Heart left ventricle (tissue), 13 donors: ENCODE measurements at regions not wholly inside any gene's neighbourhood (a gene's known extent, or its start where the extent isn't known, plus 50 kb on each side); places are given as distances from the start of the nearest gene placed in this dataset.

ENCODE experiments used
- POLR2A ChIP-seq, 2 donors: fragments of 450-650 bp; IDR thresholded peaks; one replicate each; pipeline ENCODE4 v1.6.1; 2017; ENCODE audit warnings: antibody characterized with exemption in 2 of 2, mild to moderate bottlenecking in 2 of 2, moderate library complexity in 2 of 2
- TF ChIP-seq, protein P1 (sequence below), 12 donors: fragments of 200-600 bp; sonication (generic) in 4 of 12; IDR thresholded peaks; one replicate each; pipeline versions ENCODE4 v1.5.0 to v1.8.0; 2018 to 2022; ENCODE audit warnings: antibody characterized with exemption in 12 of 12, mild to moderate bottlenecking in 5 of 12
- donor health status: ischemic (EF 13 %, LVEDD 7.1; RV severe dilation, severe dysfunction).
- donor health status: DM: no; HTN: yes; CAD: no.
- donor health status: DM: no; HTN: no; CAD: no.
- donor health status: ischemic (EF 25% LVEDD 6.9; RV normal size, moderate dysfunction).
- donor health status: ischemic (EF 25% LVEDD 5.7; RV mildly dilated, moderate dysfunction).
- donor health status: ischemic (EF 35%, LVEDD 5.7; RV mildly dilated, moderate dysfunction).
- donor health status: nonischemic (EF 11% LVEDD 7.7; RV severe dilation, severe dysfunction).
- donor health status: DM: yes; HTN: yes; CAD: no.
- donor health status: PGD.
- donor health status: ischemic (EF 29% LVEDD 5.4; RV normal size, mild dysfunction).
- donor health status: nonischemic (EF 23%, LVEDD 6.1; RV moderate dilation, normal function).

DNA sequence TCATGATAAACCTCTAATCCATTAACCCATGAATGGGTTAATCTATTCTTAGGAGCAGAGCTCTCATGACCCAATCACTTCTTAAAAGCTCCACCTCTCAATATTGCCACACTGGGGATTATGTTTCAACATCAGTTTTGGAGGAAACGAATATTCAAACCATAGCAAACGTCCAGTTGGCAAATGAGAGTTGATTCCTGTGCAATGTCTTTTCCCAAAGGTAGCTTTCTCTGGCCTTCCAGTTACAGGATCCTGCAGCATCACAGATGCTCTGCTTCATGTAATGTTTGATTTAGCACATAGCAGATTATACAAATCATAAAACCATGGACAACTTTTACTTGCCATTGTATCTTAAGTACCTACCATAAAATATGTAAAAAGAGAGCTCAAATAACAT lies 481.0 kb downstream of the TNS1 start:
- TF ChIP-seq, protein P1, sequence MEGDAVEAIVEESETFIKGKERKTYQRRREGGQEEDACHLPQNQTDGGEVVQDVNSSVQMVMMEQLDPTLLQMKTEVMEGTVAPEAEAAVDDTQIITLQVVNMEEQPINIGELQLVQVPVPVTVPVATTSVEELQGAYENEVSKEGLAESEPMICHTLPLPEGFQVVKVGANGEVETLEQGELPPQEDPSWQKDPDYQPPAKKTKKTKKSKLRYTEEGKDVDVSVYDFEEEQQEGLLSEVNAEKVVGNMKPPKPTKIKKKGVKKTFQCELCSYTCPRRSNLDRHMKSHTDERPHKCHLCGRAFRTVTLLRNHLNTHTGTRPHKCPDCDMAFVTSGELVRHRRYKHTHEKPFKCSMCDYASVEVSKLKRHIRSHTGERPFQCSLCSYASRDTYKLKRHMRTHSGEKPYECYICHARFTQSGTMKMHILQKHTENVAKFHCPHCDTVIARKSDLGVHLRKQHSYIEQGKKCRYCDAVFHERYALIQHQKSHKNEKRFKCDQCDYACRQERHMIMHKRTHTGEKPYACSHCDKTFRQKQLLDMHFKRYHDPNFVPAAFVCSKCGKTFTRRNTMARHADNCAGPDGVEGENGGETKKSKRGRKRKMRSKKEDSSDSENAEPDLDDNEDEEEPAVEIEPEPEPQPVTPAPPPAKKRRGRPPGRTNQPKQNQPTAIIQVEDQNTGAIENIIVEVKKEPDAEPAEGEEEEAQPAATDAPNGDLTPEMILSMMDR (IDR thresholded peaks at IDR 0.05), result no peak
- TF ChIP-seq POLR2A (IDR thresholded peaks at IDR 0.05), result no peak
